DOHH2 (cell line): ENCODE measurements at regions not wholly inside any gene's neighbourhood (a gene's known extent, or its start where the extent isn't known, plus 50 kb on each side); places are given as distances from the start of the nearest gene placed in this dataset.

Experiments used
- CTCF ChIP-seq: fragments of 200-600 bp; sonication (generic); IDR thresholded peaks from one replicate; pipeline ENCODE4 v1.5.1; 2014; ENCODE audit warnings: antibody characterized with exemption, mild to moderate bottlenecking, low read depth, low read length; ENCODE audit not compliant: poor library complexity, severe bottlenecking
- EZH2phosphoT487 ChIP-seq: fragments of 200-600 bp; sonication (generic); IDR thresholded peaks from 2 replicates; pipeline ENCODE4 v1.6.1; 2017; ENCODE audit warnings: borderline replicate concordance, mild to moderate bottlenecking, antibody characterized with exemption, low read length, moderate library complexity, mixed read lengths

DNA sequence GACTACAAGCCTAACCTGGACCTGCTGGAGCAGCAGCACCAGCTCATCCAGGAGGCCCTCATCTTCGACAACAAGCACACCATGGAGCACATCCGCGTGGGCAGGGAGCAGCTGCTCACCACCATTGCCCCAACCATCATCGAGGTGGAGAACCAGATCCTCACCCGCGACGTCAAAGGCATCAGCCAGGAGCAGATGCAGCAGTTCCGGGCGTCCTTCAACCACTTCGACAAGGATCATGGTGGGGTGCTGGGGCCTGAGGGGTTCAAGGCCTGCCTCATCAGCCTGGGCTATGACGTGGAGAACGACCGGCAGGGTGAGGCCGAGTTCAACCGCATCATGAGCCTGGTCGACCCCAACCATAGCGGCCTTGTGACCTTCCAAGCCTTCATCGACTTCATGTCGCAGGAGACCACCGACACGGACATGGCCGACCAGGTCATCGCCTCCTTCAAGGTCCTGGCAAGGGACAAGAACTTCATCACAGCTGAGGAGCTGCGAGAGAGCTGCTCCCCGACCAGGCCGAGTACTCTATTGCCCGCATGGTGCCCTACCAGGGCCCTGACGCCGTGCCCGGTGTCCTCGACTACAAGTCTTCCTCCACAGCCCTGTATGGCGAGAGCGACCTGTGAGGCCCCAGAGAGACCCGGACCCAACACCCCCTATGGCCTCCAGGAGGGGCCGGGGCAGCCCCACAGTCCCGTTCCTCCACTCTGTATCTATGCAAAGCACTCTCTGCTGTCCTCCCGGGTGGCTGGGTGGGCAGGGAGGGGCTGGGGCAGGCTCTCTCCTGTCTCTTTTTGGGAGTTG lies 486.2 kb downstream of the TRAM1L1 start:
- no peak for TF ChIP-seq CTCF
- TF ChIP-seq EZH2phosphoT487, result no peak
